ENCODE measurements at regions not wholly inside any gene's neighbourhood (a gene's known extent, or its start where the extent isn't known, plus 50 kb on each side); places are given as distances from the start of the nearest gene placed in this dataset.

- TF ChIP-seq POLR2A (IDR thresholded peaks at IDR 0.05) (no peak), CTCF (IDR thresholded peaks at IDR 0.05) (no peak)
Observed at GRCh38 chr2:224183086-224183485, 144.0 kb upstream of the SERPINE2 start.

Data from right lobe of liver (tissue), 4 donors.